ENCODE measurements at regions not wholly inside any gene's neighbourhood (a gene's known extent, or its start where the extent isn't known, plus 50 kb on each side); places are given as distances from the start of the nearest gene placed in this dataset.
"Not testable (repeated sequence)": the region's sequence is repeated elsewhere in the genome, so short reads cannot be mapped to it uniquely, and the experiment has no call there.

- in situ Hi-C loops (cut with HindIII; ENCODE audit: low pct_unique_long_range_greater_than_20kb, low sequenced_read_pairs), result no loop called here
Observed at GRCh38 chr10:64134676-64135075, 613.5 kb downstream of the REEP3 start.

GRCh38 chr10:64142395-64142794 is 621.2 kb downstream of the REEP3 start:
- in situ Hi-C loops (cut with HindIII; ENCODE audit: low pct_unique_long_range_greater_than_20kb, low sequenced_read_pairs), result no loop called here
- no peak for DNase-seq (ENCODE audit: low read depth, low spot score)

More at GRCh38 chr10:64134676-64135075, 613.5 kb downstream of the REEP3 start:
- peak; percentile 54 for DNase-seq (ENCODE audit: low read depth, low spot score)

- DNase-seq (ENCODE audit: low read depth, low spot score), result peak; percentile 2
- in situ Hi-C loops (cut with HindIII; ENCODE audit: low pct_unique_long_range_greater_than_20kb, low sequenced_read_pairs), result no loop called here
Observed at GRCh38 chr10:64148607-64149006, 627.4 kb downstream of the REEP3 start.

- in situ Hi-C loops (cut with HindIII; ENCODE audit: low pct_unique_long_range_greater_than_20kb, low sequenced_read_pairs), result no loop called here
- no peak for DNase-seq (ENCODE audit: low read depth, low spot score)
Observed at GRCh38 chr10:64156166-64156565, 635.0 kb downstream of the REEP3 start.

GRCh38 chr10:64158551-64158950 is 637.4 kb downstream of the REEP3 start:
- no peak for DNase-seq (ENCODE audit: low read depth, low spot score)
- in situ Hi-C loops (cut with HindIII; ENCODE audit: low pct_unique_long_range_greater_than_20kb, low sequenced_read_pairs), result no loop called here

- in situ Hi-C loops (cut with HindIII; ENCODE audit: low pct_unique_long_range_greater_than_20kb, low sequenced_read_pairs), result no loop called here
- DNase-seq (ENCODE audit: low read depth, low spot score), result no peak
Observed at GRCh38 chr10:64159910-64160872, 639.0 kb downstream of the REEP3 start.

GRCh38 chr10:64170791-64171190 is 649.6 kb downstream of the REEP3 start:
- in situ Hi-C loops (cut with HindIII; ENCODE audit: low pct_unique_long_range_greater_than_20kb, low sequenced_read_pairs), result no loop called here
- DNase-seq (ENCODE audit: low read depth, low spot score), result no peak

GRCh38 chr10:64173826-64174225 is 652.6 kb downstream of the REEP3 start:
- in situ Hi-C loops (cut with HindIII; ENCODE audit: low pct_unique_long_range_greater_than_20kb, low sequenced_read_pairs), result no loop called here
- peak; percentile 85 for DNase-seq (ENCODE audit: low read depth, low spot score)

- in situ Hi-C loops (cut with HindIII; ENCODE audit: low pct_unique_long_range_greater_than_20kb, low sequenced_read_pairs), result no loop called here
Observed at GRCh38 chr10:64174666-64175255, 653.6 kb downstream of the REEP3 start.

GRCh38 chr10:64175271-64175962 is 654.2 kb downstream of the REEP3 start:
- DNase-seq (ENCODE audit: low read depth, low spot score), result no peak
- in situ Hi-C loops (cut with HindIII; ENCODE audit: low pct_unique_long_range_greater_than_20kb, low sequenced_read_pairs), result no loop called here

More at GRCh38 chr10:64174666-64175255, 653.6 kb downstream of the REEP3 start:
- DNase-seq (ENCODE audit: low read depth, low spot score), result no peak

GRCh38 chr10:64182671-64183070 is 661.5 kb downstream of the REEP3 start:
- no peak for DNase-seq (ENCODE audit: low read depth, low spot score)
- in situ Hi-C loops (cut with HindIII; ENCODE audit: low pct_unique_long_range_greater_than_20kb, low sequenced_read_pairs), result no loop called here

- no peak for DNase-seq (ENCODE audit: low read depth, low spot score)
- in situ Hi-C loops (cut with HindIII; ENCODE audit: low pct_unique_long_range_greater_than_20kb, low sequenced_read_pairs), result no loop called here
Observed at GRCh38 chr10:64191286-64191685, 670.1 kb downstream of the REEP3 start.

- DNase-seq (ENCODE audit: low read depth, low spot score), result no peak
- in situ Hi-C loops (cut with HindIII; ENCODE audit: low pct_unique_long_range_greater_than_20kb, low sequenced_read_pairs), result no loop called here
Observed at GRCh38 chr10:64196638-64197315, 675.6 kb downstream of the REEP3 start.

GRCh38 chr10:64201936-64202335 is 680.7 kb downstream of the REEP3 start:
- in situ Hi-C loops (cut with HindIII; ENCODE audit: low pct_unique_long_range_greater_than_20kb, low sequenced_read_pairs), result no loop called here
- no peak for DNase-seq (ENCODE audit: low read depth, low spot score)

GRCh38 chr10:64204504-64204903 is 683.3 kb downstream of the REEP3 start:
- in situ Hi-C loops (cut with HindIII; ENCODE audit: low pct_unique_long_range_greater_than_20kb, low sequenced_read_pairs); DNase-seq (ENCODE audit: low read depth, low spot score): not testable (repeated sequence)

GRCh38 chr10:64206409-64206808 is 685.2 kb downstream of the REEP3 start:
- peak; percentile 27 for DNase-seq (ENCODE audit: low read depth, low spot score)
- in situ Hi-C loops (cut with HindIII; ENCODE audit: low pct_unique_long_range_greater_than_20kb, low sequenced_read_pairs), result no loop called here

GRCh38 chr10:64209561-64209960 is 688.4 kb downstream of the REEP3 start:
- in situ Hi-C loops (cut with HindIII; ENCODE audit: low pct_unique_long_range_greater_than_20kb, low sequenced_read_pairs), result no loop called here
- DNase-seq (ENCODE audit: low read depth, low spot score), result no peak

- in situ Hi-C loops (cut with HindIII; ENCODE audit: low pct_unique_long_range_greater_than_20kb, low sequenced_read_pairs), result no loop called here
- no peak for DNase-seq (ENCODE audit: low read depth, low spot score)
Observed at GRCh38 chr10:64210211-64210610, 689.0 kb downstream of the REEP3 start.
